Mesenchymal stem cell (in vitro differentiated cells and primary cell): ENCODE measurements at regions not wholly inside any gene's neighbourhood (a gene's known extent, or its start where the extent isn't known, plus 50 kb on each side); places are given as distances from the start of the nearest gene placed in this dataset.

ENCODE experiments used
- DNase-seq: peaks from one replicate; pipeline ENCODE4 v3.0.0-alpha.2; 2013
- H2AFZ ChIP-seq: one replicate; pipeline ENCODE4 v1.6.1; 2013; ENCODE audit warnings: low read depth, mild to moderate bottlenecking, control low read depth, inconsistent platforms, low read length, moderate library complexity
- H2AK5ac ChIP-seq: 2 replicates; pipeline ENCODE4 v1.6.1; 2013; ENCODE audit warnings: low read length, moderate library complexity, mild to moderate bottlenecking, inconsistent platforms; ENCODE audit not compliant: severe bottlenecking
- H2BK120ac ChIP-seq: one replicate; pipeline ENCODE4 v1.6.1; 2013; ENCODE audit warnings: low read depth, mild to moderate bottlenecking, inconsistent platforms, low read length, moderate library complexity
- H2BK12ac ChIP-seq, 2 experiments: one replicate each; pipeline ENCODE4 v1.6.1; 2013; ENCODE audit warnings: inconsistent platforms in 2 of 2, low read length in 2 of 2, mild to moderate bottlenecking in 2 of 2, moderate library complexity in 2 of 2, control low read depth in 1 of 2
- H2BK15ac ChIP-seq: one replicate; pipeline ENCODE4 v1.6.1; 2013; ENCODE audit warnings: mild to moderate bottlenecking, low read depth, inconsistent platforms; ENCODE audit not compliant: poor library complexity, severe bottlenecking
- H2BK5ac ChIP-seq: 2 replicates; pipeline ENCODE4 v1.6.1; 2013; ENCODE audit warnings: low read depth, mild to moderate bottlenecking, low read length, control low read depth, inconsistent platforms; ENCODE audit not compliant: poor library complexity, severe bottlenecking
- H3K14ac ChIP-seq, 2 experiments: one replicate each; pipeline ENCODE4 v1.6.1; 2013; ENCODE audit warnings: inconsistent platforms in 2 of 2, low read length in 2 of 2, control low read depth in 1 of 2, mild to moderate bottlenecking in 1 of 2, moderate library complexity in 1 of 2
- H3K18ac ChIP-seq, 2 experiments: one replicate each; pipeline ENCODE4 v1.6.1; 2013; ENCODE audit warnings: inconsistent platforms in 2 of 2, low read length in 2 of 2, control low read depth in 1 of 2, low read depth in 1 of 2, mild to moderate bottlenecking in 1 of 2
- H3K23ac ChIP-seq, 2 experiments: one replicate each; pipeline ENCODE4 v1.6.1; 2013; ENCODE audit warnings: inconsistent platforms in 2 of 2, low read length in 2 of 2, mild to moderate bottlenecking in 2 of 2, moderate library complexity in 2 of 2, control low read depth in 1 of 2
- H3K27ac ChIP-seq: 2 replicates; pipeline ENCODE4 v1.5.1; 2013; ENCODE audit warnings: mild to moderate bottlenecking, moderate library complexity, low read length, control low read depth, inconsistent platforms; ENCODE audit not compliant: poor library complexity, severe bottlenecking
- H3K27me3 ChIP-seq, 2 experiments: 2 replicates each; pipeline versions ENCODE4 v1.6.1 to v1.7.0; 2013; ENCODE audit warnings: low read length in 2 of 2, mild to moderate bottlenecking in 2 of 2, moderate library complexity in 2 of 2, control low read depth in 1 of 2, inconsistent platforms in 1 of 2; ENCODE audit not compliant: control insufficient read depth in 1 of 2, insufficient read depth in 1 of 2
- H3K36me3 ChIP-seq, 2 experiments: 2 replicates each; pipeline versions ENCODE4 v1.6.1 to v1.7.0; 2013; ENCODE audit warnings: low read length in 2 of 2, control low read depth in 1 of 2, inconsistent platforms in 1 of 2, low read depth in 1 of 2, mild to moderate bottlenecking in 1 of 2; ENCODE audit not compliant: insufficient read depth in 2 of 2, control insufficient read depth in 1 of 2
- H3K4ac ChIP-seq, 2 experiments: one replicate each; pipeline ENCODE4 v1.6.1; 2013; ENCODE audit warnings: inconsistent platforms in 2 of 2, low read length in 2 of 2, mild to moderate bottlenecking in 2 of 2, moderate library complexity in 2 of 2, control low read depth in 1 of 2, low read depth in 1 of 2
- H3K4me1 ChIP-seq: 2 replicates; pipeline ENCODE4 v1.6.1; 2013; ENCODE audit warnings: low read depth, low read length, control low read depth; ENCODE audit not compliant: control insufficient read depth, insufficient read depth
- H3K4me2 ChIP-seq: 2 replicates; pipeline ENCODE4 v1.6.1; 2013; ENCODE audit warnings: low read length, mild to moderate bottlenecking, inconsistent platforms; ENCODE audit not compliant: poor library complexity, severe bottlenecking
- H3K4me3 ChIP-seq, 2 experiments: 2 replicates each; pipeline versions ENCODE4 v1.5.1 to v1.7.0; 2013; ENCODE audit warnings: low read length in 2 of 2, mild to moderate bottlenecking in 2 of 2, control low read depth in 1 of 2, low read depth in 1 of 2; ENCODE audit not compliant: insufficient read depth in 1 of 2
- H3K79me1 ChIP-seq: replicated peaks from 2 replicates; pipeline ENCODE4 v1.6.1; 2013; ENCODE audit warnings: mild to moderate bottlenecking, control low read depth, low read length, inconsistent platforms; ENCODE audit not compliant: poor library complexity, severe bottlenecking
- H3K9ac ChIP-seq: 2 replicates; pipeline ENCODE4 v1.7.0; 2013; ENCODE audit warnings: mild to moderate bottlenecking, low read length, moderate library complexity
- H3K9me3 ChIP-seq: 2 replicates; pipeline ENCODE4 v1.7.0; 2013; ENCODE audit warnings: mild to moderate bottlenecking, low read length; ENCODE audit not compliant: control insufficient read depth
- H4K8ac ChIP-seq: one replicate; pipeline ENCODE4 v1.6.1; 2013; ENCODE audit warnings: inconsistent platforms, mild to moderate bottlenecking, low read length, moderate library complexity
- H4K91ac ChIP-seq: one replicate; pipeline ENCODE4 v1.6.1; 2013; ENCODE audit warnings: mild to moderate bottlenecking, low read length, inconsistent platforms
- WGBS: methylation state at CpG from one replicate; pipeline ENCODE4 v1.1.7; 2013; ENCODE audit warnings: mixed read lengths; 5-methylcytosine and 5-hydroxymethylcytosine counted together

- H3K4me2 ChIP-seq, result no peak overlapping the region
- H4K8ac ChIP-seq, result no peak overlapping the region
- H3K23ac ChIP-seq, result no peak overlapping the region
- no peak overlapping the region for H2AFZ ChIP-seq
- no peaks in the 10 kb centered on the region for H3K27me3 ChIP-seq
- H3K27ac ChIP-seq, result no peak overlapping the region
- H2BK120ac ChIP-seq, result no peak overlapping the region
- no peaks in the 10 kb centered on the region for H3K9me3 ChIP-seq
- H3K4ac ChIP-seq, result no peak overlapping the region
- H3K9ac ChIP-seq, result no peak overlapping the region
- no peak for DNase-seq
- H2BK12ac ChIP-seq, result no peak overlapping the region
- H2AK5ac ChIP-seq, result no peak overlapping the region
- 25% methylated on average over 3 of the region's 4 CpGs for WGBS
- no peak overlapping the region for H3K4me3 ChIP-seq
- H3K18ac ChIP-seq, result no peak overlapping the region
- no peak overlapping the region for H3K14ac ChIP-seq
- no peaks in the 10 kb centered on the region for H3K36me3 ChIP-seq
- no peaks in the 10 kb centered on the region for H3K4me1 ChIP-seq
- no peaks in the 10 kb centered on the region for H3K79me1 ChIP-seq
- H4K91ac ChIP-seq, result no peak overlapping the region
- no peak overlapping the region for H2BK15ac ChIP-seq
- no peak overlapping the region for H2BK5ac ChIP-seq
These were observed 251.0 kb downstream of the TTLL7 start for GRCh38 chr1:83747853-83748482.

- H2AFZ ChIP-seq, result no peak overlapping the region
- H3K27ac ChIP-seq, result no peak overlapping the region
- H3K18ac ChIP-seq, result no peak overlapping the region
- H3K4me1 ChIP-seq, result no peaks in the 10 kb centered on the region
- H2BK12ac ChIP-seq, result no peak overlapping the region
- no peaks in the 10 kb centered on the region for H3K9me3 ChIP-seq
- no peak overlapping the region for H2BK15ac ChIP-seq
- H2BK5ac ChIP-seq, result no peak overlapping the region
- no peak overlapping the region for H3K9ac ChIP-seq
- WGBS, result 86% methylated on average over 4 of the region's 5 CpGs
- H2AK5ac ChIP-seq, result no peak overlapping the region
- H3K14ac ChIP-seq, result no peak overlapping the region
- no peak overlapping the region for H4K8ac ChIP-seq
- H4K91ac ChIP-seq, result no peak overlapping the region
- no peaks in the 10 kb centered on the region for H3K36me3 ChIP-seq
- H3K4me3 ChIP-seq, result no peak overlapping the region
- H3K4ac ChIP-seq, result no peak overlapping the region
- H3K79me1 ChIP-seq, result no peaks in the 10 kb centered on the region
- H3K23ac ChIP-seq, result no peak overlapping the region
- H3K4me2 ChIP-seq, result no peak overlapping the region
- H2BK120ac ChIP-seq, result no peak overlapping the region
- no peak for DNase-seq
- H3K27me3 ChIP-seq, result no peaks in the 10 kb centered on the region
These were observed 252.7 kb downstream of the TTLL7 start for GRCh38 chr1:83746234-83746633.

GRCh38 chr1:83742446-83742845, 256.5 kb downstream of the TTLL7 start:
- Histone ChIP-seq H2BK5ac (no peak overlapping the region), H2BK15ac (no peak overlapping the region), H3K9ac (no peak overlapping the region), H3K27ac (no peak overlapping the region), H3K23ac (no peak overlapping the region), H2AFZ (no peak overlapping the region), H3K4ac (no peak overlapping the region), H3K9me3 (no peaks in the 10 kb centered on the region), H3K27me3 (no peaks in the 10 kb centered on the region), H3K18ac (no peak overlapping the region), H3K4me3 (no peak overlapping the region), H2BK120ac (no peak overlapping the region), H3K79me1 (no peaks in the 10 kb centered on the region), H2AK5ac (no peak overlapping the region), H4K8ac (no peak overlapping the region), H3K4me1 (no peaks in the 10 kb centered on the region), H3K4me2 (no peak overlapping the region), H3K36me3 (no peaks in the 10 kb centered on the region), H3K14ac (no peak overlapping the region), H4K91ac (no peak overlapping the region), H2BK12ac (no peak overlapping the region)
- peak; percentile 24 for DNase-seq
- WGBS, result 50% methylated on average over 3 of the region's 3 CpGs

GRCh38 chr1:83741770-83742169, 257.2 kb downstream of the TTLL7 start:
- H4K91ac ChIP-seq, result no peak overlapping the region
- no peaks in the 10 kb centered on the region for H3K4me1 ChIP-seq
- no peak overlapping the region for H3K4me3 ChIP-seq

More at GRCh38 chr1:83741770-83742169, 257.2 kb downstream of the TTLL7 start:
- Histone ChIP-seq H3K14ac (no peak overlapping the region), H3K36me3 (no peaks in the 10 kb centered on the region), H3K9me3 (no peaks in the 10 kb centered on the region), H2BK12ac (no peak overlapping the region), H3K4ac (no peak overlapping the region), H3K27me3 (no peaks in the 10 kb centered on the region), H2BK120ac (no peak overlapping the region), H3K27ac (no peak overlapping the region), H3K18ac (no peak overlapping the region), H3K9ac (no peak overlapping the region), H3K23ac (no peak overlapping the region), H3K4me2 (no peak overlapping the region), H4K8ac (no peak overlapping the region), H2BK15ac (no peak overlapping the region), H3K79me1 (no peaks in the 10 kb centered on the region), H2BK5ac (no peak overlapping the region), H2AK5ac (no peak overlapping the region), H2AFZ (no peak overlapping the region)
- no peak for DNase-seq
